Chondrocyte (in vitro differentiated cells): ENCODE measurements at regions not wholly inside any gene's neighbourhood (a gene's known extent, or its start where the extent isn't known, plus 50 kb on each side); places are given as distances from the start of the nearest gene placed in this dataset.

ENCODE experiments used
- DNase-seq: peaks from one replicate; pipeline ENCODE4 v3.0.0; 2021; ENCODE audit warnings: mixed read lengths, low spot score
- H3K27ac Mint-ChIP-seq: one replicate; pipeline ENCODE4 v1.8.0; 2021; ENCODE audit warnings: mild to moderate bottlenecking, moderate library complexity, mixed read lengths; ENCODE audit not compliant: unreplicated experiment
- H3K27me3 Mint-ChIP-seq: 2 replicates; pipeline ENCODE4 v1.8.0; 2021; ENCODE audit warnings: low read depth, mixed read lengths
- H3K36me3 Mint-ChIP-seq: 2 replicates; pipeline ENCODE4 v1.8.0; 2021; ENCODE audit warnings: low read depth, mixed read lengths
- H3K4me1 Mint-ChIP-seq: 2 replicates; pipeline ENCODE4 v1.8.0; 2021; ENCODE audit warnings: low read depth, mild to moderate bottlenecking, mixed read lengths
- H3K4me3 Mint-ChIP-seq: one replicate; pipeline ENCODE4 v1.8.0; 2021; ENCODE audit warnings: mild to moderate bottlenecking, moderate library complexity, mixed read lengths; ENCODE audit not compliant: unreplicated experiment
- H3K9me3 Mint-ChIP-seq: 2 replicates; pipeline ENCODE4 v1.8.0; 2021; ENCODE audit warnings: low read depth, mixed read lengths
- TF ChIP-seq, protein P1 (sequence below): fragments of 200-600 bp; sonication (generic); IDR thresholded peaks from 2 replicates; pipeline ENCODE4 v1.5.0; 2021; ENCODE audit warnings: antibody characterized with exemption, mild to moderate bottlenecking, moderate library complexity

DNA sequence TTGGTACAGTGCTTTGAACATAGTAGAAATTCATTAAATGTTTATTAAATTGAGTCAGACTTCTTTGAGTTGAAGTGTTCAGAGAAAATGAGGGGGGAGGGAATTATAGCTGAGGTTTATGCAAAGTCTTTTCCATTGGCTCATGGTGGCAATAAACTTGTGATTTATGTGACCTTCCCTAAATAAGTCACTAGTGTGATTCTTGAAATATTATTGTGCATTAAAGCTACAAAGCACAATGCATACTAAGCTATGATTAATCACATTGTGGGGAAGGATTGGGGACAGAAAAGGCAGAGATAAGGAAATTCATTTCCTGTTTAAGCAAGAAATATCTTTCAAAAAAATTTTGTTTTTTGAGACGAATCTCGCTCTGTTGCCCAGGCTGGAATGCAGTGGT, 877.5 kb downstream of the TFAP2A start:
- Mint-ChIP-seq H3K4me3 (no peak overlapping the region), H3K4me1 (no peaks in the 10 kb centered on the region), H3K36me3 (no peaks in the 10 kb centered on the region), H3K27ac (no peak overlapping the region), H3K9me3 (peaks cover 8% of the 10 kb centered on the region), H3K27me3 (no peaks in the 10 kb centered on the region)
- DNase-seq, result no peak
- TF ChIP-seq, protein P1, sequence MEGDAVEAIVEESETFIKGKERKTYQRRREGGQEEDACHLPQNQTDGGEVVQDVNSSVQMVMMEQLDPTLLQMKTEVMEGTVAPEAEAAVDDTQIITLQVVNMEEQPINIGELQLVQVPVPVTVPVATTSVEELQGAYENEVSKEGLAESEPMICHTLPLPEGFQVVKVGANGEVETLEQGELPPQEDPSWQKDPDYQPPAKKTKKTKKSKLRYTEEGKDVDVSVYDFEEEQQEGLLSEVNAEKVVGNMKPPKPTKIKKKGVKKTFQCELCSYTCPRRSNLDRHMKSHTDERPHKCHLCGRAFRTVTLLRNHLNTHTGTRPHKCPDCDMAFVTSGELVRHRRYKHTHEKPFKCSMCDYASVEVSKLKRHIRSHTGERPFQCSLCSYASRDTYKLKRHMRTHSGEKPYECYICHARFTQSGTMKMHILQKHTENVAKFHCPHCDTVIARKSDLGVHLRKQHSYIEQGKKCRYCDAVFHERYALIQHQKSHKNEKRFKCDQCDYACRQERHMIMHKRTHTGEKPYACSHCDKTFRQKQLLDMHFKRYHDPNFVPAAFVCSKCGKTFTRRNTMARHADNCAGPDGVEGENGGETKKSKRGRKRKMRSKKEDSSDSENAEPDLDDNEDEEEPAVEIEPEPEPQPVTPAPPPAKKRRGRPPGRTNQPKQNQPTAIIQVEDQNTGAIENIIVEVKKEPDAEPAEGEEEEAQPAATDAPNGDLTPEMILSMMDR, result no peak

DNA sequence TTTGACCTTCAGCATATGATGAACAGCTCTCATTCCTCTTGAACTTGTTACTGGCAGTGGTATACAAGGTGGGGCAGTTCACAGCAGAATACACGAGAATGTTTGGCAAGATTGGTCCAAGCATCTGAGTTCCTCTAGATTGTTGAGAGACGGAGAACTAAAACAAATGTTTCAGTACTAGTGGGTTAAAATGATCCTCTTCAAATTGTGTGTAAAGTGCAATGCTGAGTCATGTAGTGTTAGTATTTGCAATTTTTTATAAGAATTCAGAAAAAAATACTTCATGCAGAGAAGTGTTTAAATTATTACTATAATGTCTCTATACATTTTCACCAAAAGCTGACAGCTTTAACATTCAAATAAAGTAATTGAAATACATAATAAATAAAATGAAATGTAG, 879.8 kb downstream of the TFAP2A start:
- Mint-ChIP-seq H3K36me3 (no peaks in the 10 kb centered on the region), H3K9me3 (peaks cover 12% of the 10 kb centered on the region), H3K27ac (no peak overlapping the region)

DNA sequence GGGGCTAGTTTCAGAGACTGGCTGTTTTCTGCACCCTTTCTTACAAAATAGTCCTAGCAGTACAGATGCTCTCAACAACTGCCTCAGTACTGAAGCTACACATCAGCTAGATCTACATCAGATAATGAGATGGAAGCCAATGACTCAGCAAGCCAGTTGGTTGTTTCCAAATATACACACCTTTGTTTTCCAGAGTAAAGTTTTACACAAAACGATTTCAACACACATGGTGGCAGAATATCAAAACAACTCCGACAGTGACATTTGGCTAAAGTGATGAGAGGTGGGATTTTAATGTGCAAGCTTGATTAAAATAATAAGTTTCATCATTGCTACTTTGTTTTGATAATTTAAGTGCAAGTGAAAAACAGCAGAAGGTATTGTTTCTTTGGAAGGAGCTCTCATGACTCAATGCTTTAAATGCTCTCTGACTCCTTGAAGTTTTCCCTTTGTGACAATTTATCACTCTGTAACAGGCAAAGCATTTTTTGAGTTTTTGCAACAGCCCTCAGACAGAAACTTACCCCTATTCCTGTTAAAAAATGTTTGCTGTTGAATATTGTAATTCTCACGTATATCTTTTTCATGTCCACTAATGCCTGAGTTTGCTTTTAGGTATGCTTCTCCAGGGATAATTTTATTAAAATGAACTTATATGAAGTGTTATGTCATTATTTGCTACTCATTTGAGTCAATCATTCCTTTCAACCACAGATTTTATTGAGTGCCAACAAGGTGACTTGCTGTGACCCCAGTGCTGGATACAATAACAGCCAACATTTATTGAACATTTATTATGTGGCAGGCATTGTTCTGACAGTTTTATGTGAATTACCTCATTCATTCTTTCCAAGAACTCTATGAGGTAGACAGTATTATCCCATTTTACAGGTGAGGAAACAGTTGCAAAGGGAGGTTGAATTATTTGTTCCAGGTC, 882.0 kb downstream of the TFAP2A start:
- DNase-seq, result no peak
- Mint-ChIP-seq H3K4me1 (no peaks in the 10 kb centered on the region), H3K4me3 (no peak overlapping the region), H3K27ac (no peak overlapping the region), H3K36me3 (no peaks in the 10 kb centered on the region), H3K27me3 (no peaks in the 10 kb centered on the region), H3K9me3 (peaks cover 16% of the 10 kb centered on the region)
- TF ChIP-seq, protein P1, result no peak

More for the DNA sequence above, 879.8 kb downstream of the TFAP2A start:
- no peak for DNase-seq
- TF ChIP-seq, protein P1, result no peak
- Mint-ChIP-seq H3K4me1 (no peaks in the 10 kb centered on the region), H3K4me3 (no peak overlapping the region), H3K27me3 (no peaks in the 10 kb centered on the region)

DNA sequence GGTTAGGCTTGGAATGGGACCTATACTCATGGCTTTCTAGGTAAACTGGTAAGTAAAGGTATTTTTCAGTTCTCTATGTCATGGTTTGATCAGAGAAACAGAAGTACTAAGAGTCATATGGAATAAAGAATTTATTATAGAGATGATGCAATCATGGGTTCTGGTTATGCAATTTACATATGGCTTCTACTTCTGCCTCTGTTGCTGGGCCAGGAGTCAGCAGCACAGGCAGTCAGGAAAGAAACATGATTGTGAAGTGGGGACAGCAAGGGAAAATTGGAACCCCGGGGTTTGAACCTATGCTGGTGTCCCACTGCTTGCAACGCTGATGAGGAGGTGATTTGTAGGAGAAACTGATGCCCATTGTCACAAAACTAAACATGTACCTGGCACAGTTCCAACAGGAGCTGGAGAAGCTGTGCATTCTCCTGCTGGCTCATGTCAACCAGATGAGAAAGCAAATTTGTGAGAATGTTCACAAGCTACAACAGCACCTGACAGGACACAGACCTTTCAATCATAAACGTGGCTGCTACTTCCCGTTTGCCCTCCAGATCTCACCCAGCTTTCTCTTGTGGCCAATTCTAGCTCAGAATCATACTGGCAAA, 887.1 kb downstream of the TFAP2A start:
- Mint-ChIP-seq H3K4me1 (peaks cover 10% of the 10 kb centered on the region), H3K4me3 (no peak overlapping the region), H3K27me3 (no peaks in the 10 kb centered on the region), H3K27ac (no peak overlapping the region), H3K9me3 (peaks cover 11% of the 10 kb centered on the region), H3K36me3 (no peaks in the 10 kb centered on the region)
- TF ChIP-seq, protein P1, result no peak
- DNase-seq, result no peak

DNA sequence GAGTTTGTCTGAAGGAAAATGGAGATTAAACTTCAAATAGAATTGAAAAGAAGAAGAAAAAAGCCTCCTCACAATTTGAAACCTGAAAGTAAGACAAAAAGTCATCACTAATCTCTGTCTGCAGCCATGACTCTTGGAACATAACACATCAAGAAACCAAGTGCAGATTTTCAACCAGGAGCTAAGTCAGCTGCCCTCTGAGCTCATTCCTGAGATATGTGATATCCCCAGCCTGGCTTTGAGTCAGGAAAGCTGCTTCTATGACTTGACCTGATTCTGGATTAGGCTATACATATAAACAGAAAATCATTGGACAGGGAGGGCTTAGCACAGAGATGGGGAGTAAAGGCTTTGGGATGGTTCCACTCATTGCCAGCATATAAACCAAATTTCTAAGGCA, 891.4 kb downstream of the TFAP2A start:
- TF ChIP-seq, protein P1, result no peak

More for the DNA sequence above, 891.4 kb downstream of the TFAP2A start:
- Mint-ChIP-seq H3K4me3 (no peak overlapping the region), H3K9me3 (no peaks in the 10 kb centered on the region), H3K4me1 (peaks cover 33% of the 10 kb centered on the region), H3K27me3 (no peaks in the 10 kb centered on the region), H3K27ac (peak overlapping the region; percentile 24), H3K36me3 (no peaks in the 10 kb centered on the region)
- no peak for DNase-seq
